CD14-positive monocyte (primary cell): ENCODE measurements at regions not wholly inside any gene's neighbourhood (a gene's known extent, or its start where the extent isn't known, plus 50 kb on each side); places are given as distances from the start of the nearest gene placed in this dataset.
A peak's percentile ranks its signal among the peaks of the same experiment; 100 is the strongest.

Experiments
- DNase-seq, 3 donors: peaks; one replicate each; pipeline ENCODE4 v3.0.0-alpha.2; 2011 to 2022
- H2AFZ ChIP-seq: 2 replicates; pipeline ENCODE4 v1.6.0; 2012; ENCODE audit warnings: mild to moderate bottlenecking, low read depth, low read length, inconsistent platforms; ENCODE audit not compliant: insufficient read depth, poor library complexity, severe bottlenecking
- H3K27ac ChIP-seq, 2 donors: 1 replicate in 1 of 2; 2 replicates in 1 of 2; pipeline ENCODE4 v1.5.1; 2012 to 2013; ENCODE audit warnings: low read length in 2 of 2, control low read depth in 1 of 2, inconsistent platforms in 1 of 2, low read depth in 1 of 2, mild to moderate bottlenecking in 1 of 2
- H3K27me3 ChIP-seq, 2 donors: one replicate each; pipeline versions ENCODE4 v1.6.0 to v1.6.1; 2011 to 2013; ENCODE audit warnings: low read length in 2 of 2; ENCODE audit not compliant: control insufficient read depth in 2 of 2, insufficient read depth in 2 of 2
- H3K36me3 ChIP-seq, 2 donors: replicated peaks in 1 of 2; 1 replicate in 1 of 2; 2 replicates in 1 of 2; pipeline versions ENCODE4 v1.5.1 to v1.6.1; 2012 to 2013; ENCODE audit warnings: low read length in 2 of 2, control low read depth in 1 of 2, inconsistent platforms in 1 of 2, mild to moderate bottlenecking in 1 of 2; ENCODE audit not compliant: insufficient read depth in 2 of 2, control insufficient read depth in 1 of 2
- H3K4me1 ChIP-seq, 2 donors: 1 replicate in 1 of 2; 2 replicates in 1 of 2; pipeline versions ENCODE4 v1.5.1 to v1.6.1; 2012 to 2013; ENCODE audit warnings: low read length in 2 of 2, control low read depth in 1 of 2, inconsistent platforms in 1 of 2, mild to moderate bottlenecking in 1 of 2, moderate library complexity in 1 of 2; ENCODE audit not compliant: insufficient read depth in 2 of 2, control insufficient read depth in 1 of 2
- H3K4me2 ChIP-seq: replicated peaks from 2 replicates; pipeline ENCODE3; 2012; ENCODE audit warnings: low read length, moderate library complexity, mild to moderate bottlenecking; ENCODE audit not compliant: poor library complexity, severe bottlenecking; ENCODE audit errors: extremely low read depth
- H3K4me3 ChIP-seq, 3 experiments: fragments of 200-600 bp in 1 of 3; sonication (generic) in 1 of 3; replicated peaks in 1 of 3; 1 replicate in 2 of 3; 2 replicates in 1 of 3; pipeline ENCODE4 v1.5.1; 2011 to 2013; ENCODE audit warnings: low read length in 3 of 3, mild to moderate bottlenecking in 3 of 3, control low read depth in 2 of 3, low read depth in 2 of 3, inconsistent platforms in 1 of 3, moderate library complexity in 1 of 3
- H3K79me2 ChIP-seq: 2 replicates; pipeline ENCODE4 v1.6.0; 2012; ENCODE audit warnings: mild to moderate bottlenecking, control low read depth, inconsistent platforms, low read length, moderate library complexity; ENCODE audit not compliant: insufficient read depth
- H3K9ac ChIP-seq: 2 replicates; pipeline ENCODE4 v1.6.0; 2017; ENCODE audit warnings: low read length, mild to moderate bottlenecking; ENCODE audit not compliant: insufficient read depth, poor library complexity, severe bottlenecking
- H3K9me3 ChIP-seq, 2 donors: replicated peaks in 1 of 2; 1 replicate in 1 of 2; 2 replicates in 1 of 2; pipeline versions ENCODE4 v1.5.1 to v1.6.1; 2012 to 2013; ENCODE audit warnings: low read length in 2 of 2, control low read depth in 1 of 2; ENCODE audit not compliant: control insufficient read depth in 1 of 2, insufficient read depth in 1 of 2
- H4K20me1 ChIP-seq: 2 replicates; pipeline ENCODE4 v1.6.0; 2012; ENCODE audit warnings: mild to moderate bottlenecking, low read length, control low read depth, moderate library complexity; ENCODE audit not compliant: insufficient read depth
- H3K27ac Mint-ChIP-seq, 7 donors: one replicate each; pipeline ENCODE4 v1.8.0; 2020; ENCODE audit warnings: mild to moderate bottlenecking in 7 of 7, mixed read lengths in 7 of 7, moderate library complexity in 6 of 7, inconsistent platforms in 2 of 7
- H3K27me3 Mint-ChIP-seq, 3 donors: one replicate each; pipeline ENCODE4 v1.8.0; 2021 to 2022; ENCODE audit warnings: low read depth in 3 of 3, mild to moderate bottlenecking in 3 of 3, mixed read lengths in 3 of 3, moderate library complexity in 3 of 3, inconsistent platforms in 1 of 3
- H3K36me3 Mint-ChIP-seq, 2 donors: one replicate each; pipeline ENCODE4 v1.8.0; 2020; ENCODE audit warnings: mixed read lengths in 2 of 2, inconsistent platforms in 1 of 2, mild to moderate bottlenecking in 1 of 2
- H3K4me1 Mint-ChIP-seq: one replicate; pipeline ENCODE4 v1.8.0; 2020; ENCODE audit warnings: mild to moderate bottlenecking, mixed read lengths
- H3K4me3 Mint-ChIP-seq, 2 donors: one replicate each; pipeline ENCODE4 v1.8.0; 2020; ENCODE audit warnings: mild to moderate bottlenecking in 2 of 2, mixed read lengths in 2 of 2, moderate library complexity in 1 of 2
- H3K9me3 Mint-ChIP-seq, 7 donors: one replicate each; pipeline ENCODE4 v1.8.0; 2020 to 2022; ENCODE audit warnings: mixed read lengths in 7 of 7, mild to moderate bottlenecking in 6 of 7, moderate library complexity in 6 of 7, inconsistent platforms in 2 of 7
- CTCF ChIP-seq: fragments of 200-600 bp; IDR thresholded peaks from one replicate; pipeline ENCODE4 v1.8.0; 2022; ENCODE audit warnings: antibody characterized with exemption, mild to moderate bottlenecking
- WGBS: methylation state at CpG from one replicate; pipeline ENCODE4 v1.1.5; 2013; ENCODE audit warnings: missing lambda C conversion rate; ENCODE audit not compliant: insufficient coverage; 5-methylcytosine and 5-hydroxymethylcytosine counted together
- intact Hi-C, 2 donors: fragments of 100-400 bp; cut with micrococcal nuclease; formaldehyde crosslinking; loops; one replicate each; pipeline versions ENCODE4 v1.15.0 to v1.15.1; 2023

- intact Hi-C loops = loop anchor here in 1 of 2 donors (10.0 kb wide), 1 partner anchor 735 kb away; no protein-coding TSS in a partner anchor
- WGBS = 70% methylated on average over 1 of the region's 4 CpGs
- peaks cover 5 to 18% of the 10 kb centered on the region in 2 donors for H3K36me3 Mint-ChIP-seq
- no peak overlapping the region for H3K27ac ChIP-seq
- peaks cover 0 to 4% of the 10 kb centered on the region in 2 donors for H3K27me3 ChIP-seq
- no peaks in the 10 kb centered on the region for H4K20me1 ChIP-seq
- peak overlapping the region in 1 of 2 donors; percentile 15 for H3K4me3 Mint-ChIP-seq
- H2AFZ ChIP-seq = no peak overlapping the region
- no peaks in the 10 kb centered on the region for H3K79me2 ChIP-seq
- peaks cover 23 to 45% (median 26%) of the 10 kb centered on the region in 3 donors for H3K27me3 Mint-ChIP-seq
- H3K9me3 ChIP-seq = no peaks in the 10 kb centered on the region
- H3K4me1 Mint-ChIP-seq = peaks cover 43% of the 10 kb centered on the region
- H3K9ac ChIP-seq = no peak overlapping the region
- peaks cover 0 to 4% (median 0%) of the 10 kb centered on the region in 7 donors for H3K9me3 Mint-ChIP-seq
- H3K4me3 ChIP-seq = no peak overlapping the region
- DNase-seq = no peak
- no peak for TF ChIP-seq CTCF
- no peak overlapping the region for H3K27ac Mint-ChIP-seq
- H3K4me1 ChIP-seq = peaks cover 31 to 37% of the 10 kb centered on the region in 2 donors
- no peak overlapping the region for H3K4me2 ChIP-seq
- no peaks in the 10 kb centered on the region for H3K36me3 ChIP-seq
These were observed 263.6 kb downstream of the UACA start for GRCh38 chr15:70499791-70500190.

- peaks cover 31 to 37% of the 10 kb centered on the region in 2 donors for H3K4me1 ChIP-seq
- 98% methylated on average over 8 of the region's 12 CpGs for WGBS
- peaks cover 43% of the 10 kb centered on the region for H3K4me1 Mint-ChIP-seq
These were observed 265.2 kb downstream of the UACA start for GRCh38 chr15:70498096-70498626.

More at GRCh38 chr15:70498096-70498626, 265.2 kb downstream of the UACA start:
- Histone ChIP-seq H3K4me3 (no peak overlapping the region), H3K27ac (no peak overlapping the region), H4K20me1 (no peaks in the 10 kb centered on the region), H3K9ac (no peak overlapping the region), H3K27me3 (peaks cover 0 to 4% of the 10 kb centered on the region in 2 donors), H2AFZ (no peak overlapping the region), H3K4me2 (no peak overlapping the region), H3K36me3 (no peaks in the 10 kb centered on the region), H3K9me3 (no peaks in the 10 kb centered on the region), H3K79me2 (no peaks in the 10 kb centered on the region)
- no peak overlapping the region for H3K4me3 Mint-ChIP-seq
- H3K36me3 Mint-ChIP-seq = peaks cover 9 to 27% of the 10 kb centered on the region in 2 donors
- DNase-seq = no peak
- intact Hi-C loops = no loop called here
- peaks cover 0 to 2% (median 0%) of the 10 kb centered on the region in 7 donors for H3K9me3 Mint-ChIP-seq
- peaks cover 23 to 51% (median 30%) of the 10 kb centered on the region in 3 donors for H3K27me3 Mint-ChIP-seq
- TF ChIP-seq CTCF = no peak
- H3K27ac Mint-ChIP-seq = no peak overlapping the region
